ENCODE measurements at regions not wholly inside any gene's neighbourhood (a gene's known extent, or its start where the extent isn't known, plus 50 kb on each side); places are given as distances from the start of the nearest gene placed in this dataset.

- no peak for DNase-seq (ENCODE audit: low read depth)
These were observed 55.5 kb upstream of the ST6GAL2 start for GRCh38 chr2:106941372-106941993.

GRCh38 chr2:106943468-106944200 lies 57.7 kb upstream of the ST6GAL2 start:
- DNase-seq (ENCODE audit: low read depth): no peak

GRCh38 chr2:106944215-106944614 lies 58.2 kb upstream of the ST6GAL2 start:
- DNase-seq (ENCODE audit: low read depth): peak; percentile 7

- no peak for DNase-seq (ENCODE audit: low read depth)
These were observed 62.6 kb upstream of the ST6GAL2 start for GRCh38 chr2:106948540-106948939.

- DNase-seq (ENCODE audit: low read depth): no peak
These were observed 67.3 kb upstream of the ST6GAL2 start for GRCh38 chr2:106953236-106953635.

- DNase-seq (ENCODE audit: low read depth): no peak
These were observed 67.8 kb upstream of the ST6GAL2 start for GRCh38 chr2:106953779-106954178.

GRCh38 chr2:106954304-106954703 lies 68.3 kb upstream of the ST6GAL2 start:
- DNase-seq (ENCODE audit: low read depth): no peak

GRCh38 chr2:106956416-106956815 lies 70.4 kb upstream of the ST6GAL2 start:
- no peak for DNase-seq (ENCODE audit: low read depth)

- peak; percentile 90 for DNase-seq (ENCODE audit: low read depth)
These were observed 70.9 kb upstream of the ST6GAL2 start for GRCh38 chr2:106956879-106957278.

GRCh38 chr2:106959975-106960682 lies 74.2 kb upstream of the ST6GAL2 start:
- no peak for DNase-seq (ENCODE audit: low read depth)

- DNase-seq (ENCODE audit: low read depth): no peak
These were observed 74.8 kb upstream of the ST6GAL2 start for GRCh38 chr2:106960683-106961161.

- DNase-seq (ENCODE audit: low read depth): no peak
These were observed 75.4 kb upstream of the ST6GAL2 start for GRCh38 chr2:106961328-106961727.

- no peak for DNase-seq (ENCODE audit: low read depth)
These were observed 77.2 kb upstream of the ST6GAL2 start for GRCh38 chr2:106963156-106963555.

GRCh38 chr2:106963893-106964292 lies 77.9 kb upstream of the ST6GAL2 start:
- no peak for DNase-seq (ENCODE audit: low read depth)

- DNase-seq (ENCODE audit: low read depth): no peak
These were observed 79.6 kb upstream of the ST6GAL2 start for GRCh38 chr2:106965611-106966010.

GRCh38 chr2:106969777-106970176 lies 83.8 kb upstream of the ST6GAL2 start:
- DNase-seq (ENCODE audit: low read depth): no peak

- DNase-seq (ENCODE audit: low read depth): no peak
These were observed 84.7 kb upstream of the ST6GAL2 start for GRCh38 chr2:106970471-106971261.

- DNase-seq (ENCODE audit: low read depth): no peak
These were observed 86.8 kb upstream of the ST6GAL2 start for GRCh38 chr2:106972782-106973181.

GRCh38 chr2:106974891-106975290 lies 88.9 kb upstream of the ST6GAL2 start:
- DNase-seq (ENCODE audit: low read depth): no peak

- no peak for DNase-seq (ENCODE audit: low read depth)
These were observed 89.7 kb upstream of the ST6GAL2 start for GRCh38 chr2:106975641-106976040.

GRCh38 chr2:106976548-106976947 lies 90.6 kb upstream of the ST6GAL2 start:
- DNase-seq (ENCODE audit: low read depth): no peak

- no peak for DNase-seq (ENCODE audit: low read depth)
These were observed 91.8 kb upstream of the ST6GAL2 start for GRCh38 chr2:106977717-106978116.
